Gastrocnemius medialis (tissue), 4 donors: ENCODE measurements at regions not wholly inside any gene's neighbourhood (a gene's known extent, or its start where the extent isn't known, plus 50 kb on each side); places are given as distances from the start of the nearest gene placed in this dataset.
"Not testable (repeated sequence)": the region's sequence is repeated elsewhere in the genome, so short reads cannot be mapped to it uniquely, and the experiment has no call there.

ENCODE experiments used
- ATAC-seq, 2 donors: fragments of 150-250 bp; one replicate each; pipeline ENCODE4 v1.9.1; 2016
- DNase-seq, 2 donors: peaks; one replicate each; pipeline ENCODE4 v3.0.0-alpha.2; 2019
- H3K27ac ChIP-seq, 4 donors: fragments of 200-600 bp; sonication (generic); 1 replicate in 1 of 4; 2 replicates in 3 of 4; pipeline ENCODE4 v1.5.1; 2016 to 2018; ENCODE audit warnings: mild to moderate bottlenecking in 2 of 4, moderate library complexity in 1 of 4
- H3K27me3 ChIP-seq, 3 donors: fragments of 200-600 bp; sonication (generic) in 2 of 3; 1 replicate in 1 of 3; 2 replicates in 2 of 3; pipeline versions ENCODE4 v1.5.1 to v1.6.0; 2016 to 2019; ENCODE audit warnings: mild to moderate bottlenecking in 1 of 3, moderate library complexity in 1 of 3
- H3K36me3 ChIP-seq, 2 donors: fragments of 200-600 bp; sonication (generic) in 1 of 2; one replicate each; pipeline ENCODE4 v1.5.1; 2017 to 2018
- H3K4me1 ChIP-seq, 2 donors: fragments of 200-600 bp; sonication (generic) in 1 of 2; one replicate each; pipeline ENCODE4 v1.5.1; 2016 to 2017; ENCODE audit warnings: mild to moderate bottlenecking in 2 of 2
- H3K4me3 ChIP-seq, 4 donors: fragments of 200-600 bp; sonication (generic) in 3 of 4; 1 replicate in 1 of 4; 2 replicates in 3 of 4; pipeline ENCODE4 v1.5.1; 2016 to 2019; ENCODE audit warnings: mild to moderate bottlenecking in 2 of 4
- H3K9me3 ChIP-seq, 3 donors: fragments of 200-600 bp; sonication (generic) in 2 of 3; 1 replicate in 1 of 3; 2 replicates in 2 of 3; pipeline ENCODE4 v1.5.1; 2016 to 2019
- POLR2A ChIP-seq, 2 donors: fragments of 450-650 bp; IDR thresholded peaks; one replicate each; pipeline ENCODE4 v1.6.1; 2017; ENCODE audit warnings: antibody characterized with exemption in 2 of 2, mild to moderate bottlenecking in 2 of 2, moderate library complexity in 2 of 2
- in situ Hi-C, 4 donors: fragments of 200-750 bp; cut with MboI; loops; one replicate each; pipeline versions ENCODE4 v1.15.0 to v1.8.0; 2017; ENCODE audit warnings: low sequenced_read_pairs in 4 of 4
- intact Hi-C: fragments of 100-400 bp; cut with DNase I; formaldehyde crosslinking; loops from one replicate; pipeline ENCODE4 v1.15.1; 2023; ENCODE audit warnings: low total_unique reads
- TF ChIP-seq, protein P1 (sequence below), 5 experiments: fragments of 450-650 bp in 3 of 5; fragments of 200-600 bp in 2 of 5; sonication (generic) in 2 of 5; IDR thresholded peaks in 4 of 5; conservative IDR thresholded peaks in 1 of 5; 1 replicate in 4 of 5; 2 replicates in 1 of 5; pipeline ENCODE4 v1.5.1; 2016 to 2019; ENCODE audit warnings: antibody characterized with exemption in 5 of 5, mild to moderate bottlenecking in 3 of 5, moderate library complexity in 3 of 5

DNA sequence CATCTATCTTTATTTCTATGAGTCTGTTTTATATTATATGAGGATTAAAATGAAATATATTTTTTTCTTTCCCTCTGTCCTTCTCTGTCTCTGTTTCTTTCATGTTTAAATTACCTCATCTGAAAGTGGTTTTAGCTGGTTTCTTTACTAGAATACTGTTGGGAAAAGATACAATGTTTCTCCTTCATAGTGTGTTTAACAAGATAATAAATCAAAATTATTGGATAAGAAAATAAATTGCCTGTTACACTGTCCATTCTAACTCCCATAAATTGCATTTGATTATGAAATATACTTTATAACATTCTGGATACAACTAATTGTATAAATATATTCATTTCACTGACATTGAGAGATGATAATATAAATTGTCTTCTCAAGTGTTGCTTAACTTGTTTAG is 1168.0 kb downstream of the PLA2G4A start:
- Histone ChIP-seq H3K36me3 (no peaks in the 10 kb centered on the region), H3K27me3 (no peaks in the 10 kb centered on the region), H3K4me3 (no peak overlapping the region), H3K9me3 (no peaks in the 10 kb centered on the region), H3K4me1 (no peaks in the 10 kb centered on the region), H3K27ac (no peak overlapping the region)
- ATAC-seq = no peak
- intact Hi-C loops = no loop called here
- in situ Hi-C loops = no loop called here
- no peak for DNase-seq
- no peak for TF ChIP-seq POLR2A (IDR thresholded peaks at IDR 0.05)
- TF ChIP-seq, protein P1, sequence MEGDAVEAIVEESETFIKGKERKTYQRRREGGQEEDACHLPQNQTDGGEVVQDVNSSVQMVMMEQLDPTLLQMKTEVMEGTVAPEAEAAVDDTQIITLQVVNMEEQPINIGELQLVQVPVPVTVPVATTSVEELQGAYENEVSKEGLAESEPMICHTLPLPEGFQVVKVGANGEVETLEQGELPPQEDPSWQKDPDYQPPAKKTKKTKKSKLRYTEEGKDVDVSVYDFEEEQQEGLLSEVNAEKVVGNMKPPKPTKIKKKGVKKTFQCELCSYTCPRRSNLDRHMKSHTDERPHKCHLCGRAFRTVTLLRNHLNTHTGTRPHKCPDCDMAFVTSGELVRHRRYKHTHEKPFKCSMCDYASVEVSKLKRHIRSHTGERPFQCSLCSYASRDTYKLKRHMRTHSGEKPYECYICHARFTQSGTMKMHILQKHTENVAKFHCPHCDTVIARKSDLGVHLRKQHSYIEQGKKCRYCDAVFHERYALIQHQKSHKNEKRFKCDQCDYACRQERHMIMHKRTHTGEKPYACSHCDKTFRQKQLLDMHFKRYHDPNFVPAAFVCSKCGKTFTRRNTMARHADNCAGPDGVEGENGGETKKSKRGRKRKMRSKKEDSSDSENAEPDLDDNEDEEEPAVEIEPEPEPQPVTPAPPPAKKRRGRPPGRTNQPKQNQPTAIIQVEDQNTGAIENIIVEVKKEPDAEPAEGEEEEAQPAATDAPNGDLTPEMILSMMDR (IDR thresholded peaks at IDR 0.05 in 4 of 5, conservative IDR thresholded peaks at IDR 0.05 in 1 of 5) = no peak

DNA sequence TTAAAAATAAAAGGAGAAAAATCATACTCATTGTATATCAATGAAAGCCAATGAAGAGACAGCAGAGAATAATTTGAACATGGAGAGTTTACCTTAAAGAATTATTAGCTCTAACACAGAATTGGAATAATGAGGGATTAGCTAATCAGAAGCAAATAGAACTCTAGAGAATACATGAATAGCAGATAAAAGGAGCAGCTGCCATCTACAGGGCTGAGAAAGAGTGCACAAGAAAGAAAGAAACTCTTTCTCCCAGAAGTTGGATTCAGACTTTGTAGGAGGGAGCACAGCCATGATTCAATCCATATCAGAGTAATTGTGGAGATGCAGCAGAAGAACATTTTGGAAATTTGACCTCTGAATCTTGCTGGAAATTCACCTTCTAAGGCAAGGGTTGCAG is 1171.2 kb downstream of the PLA2G4A start:
- DNase-seq (no peak), ATAC-seq (no peak)
- TF ChIP-seq POLR2A (IDR thresholded peaks at IDR 0.05) = no peak
- TF ChIP-seq, protein P1 (IDR thresholded peaks at IDR 0.05 in 4 of 5, conservative IDR thresholded peaks at IDR 0.05 in 1 of 5) = no peak
- Histone ChIP-seq H3K36me3 (no peaks in the 10 kb centered on the region), H3K9me3 (no peaks in the 10 kb centered on the region), H3K27ac (no peak overlapping the region), H3K4me1 (no peaks in the 10 kb centered on the region), H3K27me3 (no peaks in the 10 kb centered on the region), H3K4me3 (no peak overlapping the region)
- in situ Hi-C loops = no loop called here
- intact Hi-C loops = no loop called here

DNA sequence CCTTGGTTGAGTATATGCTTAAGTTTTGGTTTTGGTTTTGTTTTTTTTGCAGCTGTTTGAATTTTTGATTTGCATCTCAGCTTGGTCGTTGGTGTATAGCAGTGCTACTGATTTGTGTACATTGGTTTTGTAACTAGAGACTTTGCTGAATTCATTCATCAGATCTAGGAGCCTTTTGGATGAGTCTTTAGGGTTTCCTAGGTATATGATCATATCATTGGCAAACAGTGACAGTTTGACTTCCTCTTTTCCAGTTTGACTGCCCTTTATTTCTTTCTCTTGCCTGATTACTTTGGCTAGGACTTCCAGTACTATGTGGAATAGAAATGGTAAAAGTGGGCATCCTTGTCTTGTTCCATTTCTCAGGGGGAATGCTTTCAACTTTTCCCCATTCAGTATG is 1174.9 kb downstream of the PLA2G4A start:
- in situ Hi-C loops, H3K27ac ChIP-seq, DNase-seq, H3K4me3 ChIP-seq, intact Hi-C loops, H3K27me3 ChIP-seq, H3K9me3 ChIP-seq, H3K4me1 ChIP-seq, ATAC-seq, H3K36me3 ChIP-seq: not testable (repeated sequence)

DNA sequence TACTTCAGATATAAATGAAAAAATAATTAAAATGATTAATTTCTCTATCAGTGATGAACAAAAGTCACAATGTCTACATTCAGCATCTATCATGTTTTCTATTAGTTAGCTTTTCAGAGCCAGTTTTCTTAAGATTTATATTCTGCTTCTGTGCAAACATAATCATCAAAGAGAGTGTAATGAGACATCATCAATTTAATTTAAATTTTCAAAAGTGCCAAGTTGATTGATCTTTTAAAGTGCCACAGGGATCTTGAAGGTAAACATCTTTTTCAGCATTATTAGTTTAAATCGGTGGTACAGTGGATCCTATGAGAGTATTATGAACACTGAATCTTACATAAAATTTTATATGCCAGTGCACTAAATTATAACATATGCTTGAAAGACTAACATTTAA is 1176.1 kb downstream of the PLA2G4A start:
- ATAC-seq = no peak
- no peaks in the 10 kb centered on the region for H3K36me3 ChIP-seq
- H3K4me1 ChIP-seq = no peaks in the 10 kb centered on the region
- in situ Hi-C loops (no loop called here), intact Hi-C loops (no loop called here)
- H3K4me3 ChIP-seq = no peak overlapping the region
- DNase-seq = no peak
- no peak overlapping the region for H3K27ac ChIP-seq
- TF ChIP-seq POLR2A (IDR thresholded peaks at IDR 0.05) = no peak
- TF ChIP-seq, protein P1 (IDR thresholded peaks at IDR 0.05 in 4 of 5, conservative IDR thresholded peaks at IDR 0.05 in 1 of 5) = no peak
- H3K27me3 ChIP-seq = no peaks in the 10 kb centered on the region
- H3K9me3 ChIP-seq = no peaks in the 10 kb centered on the region

DNA sequence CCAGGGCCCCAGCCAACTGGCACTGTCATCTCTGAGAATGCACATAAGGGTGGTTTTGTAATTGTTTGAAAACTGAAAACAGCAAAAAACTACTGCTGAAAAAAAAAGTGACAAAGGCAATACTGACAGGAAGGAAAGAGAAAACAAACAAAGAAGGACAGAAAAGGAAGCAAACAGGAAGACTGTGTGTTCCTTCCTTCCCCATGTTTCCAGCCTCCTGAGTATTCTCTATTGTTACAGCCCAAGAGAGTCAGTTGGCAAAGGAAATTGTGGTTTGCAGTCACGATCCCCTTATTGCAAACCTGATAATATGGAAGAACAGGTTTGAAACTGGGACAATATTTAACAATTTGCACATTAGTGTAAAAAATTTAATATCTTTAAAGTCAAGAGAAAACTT is 1177.6 kb downstream of the PLA2G4A start:
- Histone ChIP-seq H3K4me1 (no peaks in the 10 kb centered on the region), H3K9me3 (no peaks in the 10 kb centered on the region), H3K27me3 (no peaks in the 10 kb centered on the region), H3K36me3 (no peaks in the 10 kb centered on the region), H3K27ac (no peak overlapping the region), H3K4me3 (no peak overlapping the region)
- in situ Hi-C loops = no loop called here
- intact Hi-C loops = no loop called here
- ATAC-seq = no peak
- TF ChIP-seq, protein P1 (IDR thresholded peaks at IDR 0.05 in 4 of 5, conservative IDR thresholded peaks at IDR 0.05 in 1 of 5) = no peak
- TF ChIP-seq POLR2A (IDR thresholded peaks at IDR 0.05) = no peak
- DNase-seq = no peak

DNA sequence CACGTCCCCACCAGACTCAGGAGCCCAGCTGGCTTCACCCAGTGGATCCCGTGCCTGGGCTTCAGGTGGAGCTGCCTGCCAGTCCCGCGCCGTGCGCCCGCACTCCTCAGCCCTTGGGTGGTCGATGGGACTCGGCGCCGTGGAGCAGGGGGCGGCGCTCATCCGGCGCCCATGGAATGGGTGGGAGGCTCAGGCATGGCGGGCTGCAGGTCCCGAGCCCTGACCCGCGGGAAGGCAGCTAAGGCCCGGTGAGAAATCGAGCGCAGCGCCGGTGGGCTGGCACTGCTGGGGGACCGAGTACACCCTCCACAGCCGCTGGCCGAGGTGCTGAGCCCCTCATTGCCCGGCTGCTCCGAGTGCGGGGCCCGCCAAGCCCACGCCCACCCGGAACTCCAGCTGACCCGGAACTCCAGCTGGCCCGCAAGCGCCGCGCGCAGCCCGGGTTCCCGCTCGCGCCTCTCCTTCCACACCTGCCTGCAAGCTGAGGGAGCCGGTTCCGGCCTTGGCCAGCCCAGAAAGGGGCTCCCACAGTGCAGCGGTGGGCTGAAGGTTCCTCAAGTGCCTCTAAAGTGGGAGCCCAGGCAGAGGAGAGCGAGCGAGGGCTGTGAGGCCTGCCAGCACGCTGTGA is 1184.6 kb downstream of the PLA2G4A start:
- H3K27ac ChIP-seq, H3K36me3 ChIP-seq, in situ Hi-C loops, intact Hi-C loops, H3K27me3 ChIP-seq, H3K4me3 ChIP-seq, DNase-seq, ATAC-seq, H3K9me3 ChIP-seq, H3K4me1 ChIP-seq: not testable (repeated sequence)
